Vagina (tissue), 2 donors: ENCODE measurements at regions not wholly inside any gene's neighbourhood (a gene's known extent, or its start where the extent isn't known, plus 50 kb on each side); places are given as distances from the start of the nearest gene placed in this dataset.

ENCODE experiments used
- POLR2A ChIP-seq, 2 donors: fragments of 450-650 bp; IDR thresholded peaks; one replicate each; pipeline ENCODE4 v1.6.1; 2017; ENCODE audit warnings: antibody characterized with exemption in 2 of 2, mild to moderate bottlenecking in 2 of 2, moderate library complexity in 2 of 2
- POLR2AphosphoS5 ChIP-seq, 2 donors: sonication (generic); formaldehyde crosslinking; IDR thresholded peaks; one replicate each; pipeline ENCODE4 v1.9.0; 2017; ENCODE audit warnings: antibody characterized with exemption in 2 of 2, mild to moderate bottlenecking in 2 of 2, low read depth in 1 of 2; ENCODE audit not compliant: insufficient read depth in 1 of 2
- TF ChIP-seq, protein P1 (sequence below), 3 experiments: fragments of 450-650 bp in 2 of 3; fragments of 200-600 bp in 1 of 3; sonication (generic) in 1 of 3; IDR thresholded peaks; one replicate each; pipeline ENCODE4 v1.5.1; 2017 to 2019; ENCODE audit warnings: antibody characterized with exemption in 3 of 3, mild to moderate bottlenecking in 2 of 3, moderate library complexity in 2 of 3

GRCh38 chr3:87462228-87462627 lies 185.8 kb upstream of the POU1F1 start:
- TF ChIP-seq POLR2A (IDR thresholded peaks at IDR 0.05) (no peak), POLR2AphosphoS5 (IDR thresholded peaks at IDR 0.05; ENCODE audit: insufficient read depth in 1 of 2, low read depth in 1 of 2) (no peak)
- TF ChIP-seq, protein P1, sequence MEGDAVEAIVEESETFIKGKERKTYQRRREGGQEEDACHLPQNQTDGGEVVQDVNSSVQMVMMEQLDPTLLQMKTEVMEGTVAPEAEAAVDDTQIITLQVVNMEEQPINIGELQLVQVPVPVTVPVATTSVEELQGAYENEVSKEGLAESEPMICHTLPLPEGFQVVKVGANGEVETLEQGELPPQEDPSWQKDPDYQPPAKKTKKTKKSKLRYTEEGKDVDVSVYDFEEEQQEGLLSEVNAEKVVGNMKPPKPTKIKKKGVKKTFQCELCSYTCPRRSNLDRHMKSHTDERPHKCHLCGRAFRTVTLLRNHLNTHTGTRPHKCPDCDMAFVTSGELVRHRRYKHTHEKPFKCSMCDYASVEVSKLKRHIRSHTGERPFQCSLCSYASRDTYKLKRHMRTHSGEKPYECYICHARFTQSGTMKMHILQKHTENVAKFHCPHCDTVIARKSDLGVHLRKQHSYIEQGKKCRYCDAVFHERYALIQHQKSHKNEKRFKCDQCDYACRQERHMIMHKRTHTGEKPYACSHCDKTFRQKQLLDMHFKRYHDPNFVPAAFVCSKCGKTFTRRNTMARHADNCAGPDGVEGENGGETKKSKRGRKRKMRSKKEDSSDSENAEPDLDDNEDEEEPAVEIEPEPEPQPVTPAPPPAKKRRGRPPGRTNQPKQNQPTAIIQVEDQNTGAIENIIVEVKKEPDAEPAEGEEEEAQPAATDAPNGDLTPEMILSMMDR (IDR thresholded peaks at IDR 0.05): no peak
